ENCODE measurements at regions not wholly inside any gene's neighbourhood (a gene's known extent, or its start where the extent isn't known, plus 50 kb on each side); places are given as distances from the start of the nearest gene placed in this dataset.

DNA sequence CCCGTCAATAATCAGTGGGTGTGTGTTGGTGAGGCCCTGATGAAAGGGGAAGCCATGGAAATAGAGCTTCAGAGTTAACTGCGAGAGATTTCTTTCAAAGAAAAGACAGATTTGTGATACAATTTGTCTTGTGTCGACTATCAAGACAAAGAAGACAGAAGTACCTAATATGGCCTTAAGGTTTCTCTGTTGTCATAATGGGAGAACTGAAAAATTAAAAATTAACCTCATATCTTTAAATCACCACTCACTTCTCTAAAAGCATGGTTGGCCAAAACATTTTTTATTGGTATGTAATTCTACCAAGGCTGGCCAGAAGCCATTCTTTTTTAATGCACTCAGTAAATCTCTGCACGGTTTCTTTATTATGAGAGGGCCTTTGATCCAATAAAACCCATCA lies 282.9 kb upstream of the WWC1 start:
- DNase-seq: no peak

DNA sequence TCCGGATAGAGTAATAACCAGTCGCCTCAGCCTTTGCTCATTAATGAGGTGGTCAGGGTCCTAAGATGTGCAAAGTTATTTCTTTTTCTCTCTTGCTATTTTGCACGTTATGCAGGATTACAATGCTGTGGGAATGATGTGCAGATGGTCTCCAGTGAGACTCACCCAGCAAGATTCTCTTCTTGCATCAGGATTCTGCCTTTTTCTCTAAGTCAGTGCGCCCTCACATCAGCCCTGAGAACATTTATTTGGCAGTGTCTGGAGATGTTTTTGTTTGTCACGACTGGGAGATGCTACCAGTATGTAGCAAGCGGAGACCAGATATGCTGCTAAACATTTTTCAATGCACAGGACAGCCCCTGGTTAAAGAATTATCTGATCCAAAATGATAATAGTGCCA lies 280.3 kb upstream of the WWC1 start:
- no peak for DNase-seq

DNA sequence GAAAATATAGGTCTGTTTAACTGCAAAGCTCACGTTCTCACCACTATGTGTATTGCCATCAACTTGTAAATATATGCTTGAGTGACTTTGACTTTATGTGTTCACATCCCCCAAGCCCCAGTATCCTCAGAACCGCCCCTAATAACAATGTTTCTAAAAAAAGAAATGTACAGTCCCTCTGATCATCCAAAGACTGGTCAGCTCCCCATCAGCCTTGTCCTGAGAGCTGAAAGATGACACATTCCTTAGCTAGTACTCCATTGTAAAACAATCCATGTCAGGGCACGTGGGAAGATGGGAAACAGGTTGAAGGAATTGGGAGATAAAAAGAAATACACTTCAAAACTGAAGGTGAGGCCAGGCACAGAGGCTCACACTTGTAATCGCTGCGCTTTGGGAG lies 279.4 kb upstream of the WWC1 start:
- no peak for DNase-seq

DNA sequence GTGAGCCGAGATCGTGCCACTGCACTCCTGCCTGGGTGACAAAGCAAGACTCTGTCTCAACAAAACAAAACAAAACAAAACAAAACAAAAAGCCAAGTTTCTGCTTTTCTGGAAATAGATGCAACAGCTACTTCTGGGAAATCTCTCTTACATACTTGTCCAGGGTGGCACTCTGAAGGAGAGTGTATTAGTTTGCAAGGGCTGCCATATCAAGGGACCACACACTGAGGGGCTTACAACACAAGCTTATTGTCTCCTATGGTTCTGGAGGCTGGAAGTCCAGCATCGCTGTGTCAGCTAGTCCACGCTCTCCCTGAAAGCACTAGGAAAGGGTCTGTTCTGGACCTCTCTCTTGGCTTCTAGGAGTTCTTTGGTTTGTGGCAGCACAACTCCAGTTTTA lies 277.9 kb upstream of the WWC1 start:
- no peak for DNase-seq

DNA sequence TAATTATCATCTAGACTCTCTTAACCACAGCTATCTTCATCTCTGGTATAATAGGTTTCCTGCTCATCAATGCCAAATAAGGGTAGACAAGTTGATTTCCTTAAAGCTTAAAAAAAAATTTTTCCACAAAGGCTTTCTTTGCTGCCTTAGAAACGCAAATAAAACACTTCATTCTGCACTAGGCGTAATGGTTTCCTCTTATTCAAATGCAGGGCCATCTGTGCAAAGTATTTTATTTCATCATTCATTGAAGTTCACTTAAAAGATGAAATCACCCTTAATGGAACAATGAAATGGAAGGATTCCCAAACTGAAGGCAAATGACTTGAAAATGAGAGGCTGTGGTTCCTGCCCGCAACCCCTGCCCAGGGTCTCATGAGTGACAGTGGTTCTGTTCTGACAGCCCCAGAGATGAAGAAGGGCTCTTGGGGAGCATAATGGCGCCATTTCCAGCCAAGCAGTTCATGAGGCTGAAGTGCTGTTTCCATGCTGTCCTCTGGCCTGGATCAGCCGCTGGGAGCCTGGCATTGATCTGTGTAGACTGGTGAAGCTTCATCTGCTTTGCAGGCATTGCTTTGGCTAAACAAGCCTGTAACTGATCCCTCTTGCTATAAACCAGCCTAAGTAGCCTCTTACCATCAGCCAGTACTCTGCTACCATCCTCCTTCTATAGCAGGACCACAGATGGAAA lies 276.9 kb upstream of the WWC1 start:
- no peak for DNase-seq

DNA sequence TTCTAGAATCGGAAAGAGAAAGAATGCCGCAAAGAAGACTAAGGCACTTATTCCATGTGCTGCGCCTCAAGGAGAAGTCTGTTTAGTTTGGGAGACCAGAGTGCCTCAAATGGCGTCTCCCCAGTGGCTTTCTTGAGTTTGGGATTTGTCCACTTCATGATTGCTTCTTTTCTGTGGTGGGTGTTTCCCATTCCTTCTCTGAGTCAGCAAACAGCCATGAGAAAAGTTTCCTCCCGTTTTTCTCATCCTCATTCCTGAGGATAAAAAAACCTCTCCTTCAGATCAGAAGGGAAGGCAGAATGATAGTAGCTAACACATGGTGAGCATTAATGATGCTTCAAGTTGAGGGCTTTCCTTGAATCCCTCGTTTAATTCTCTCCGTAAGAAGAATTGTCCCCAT lies 275.9 kb upstream of the WWC1 start:
- DNase-seq: no peak

DNA sequence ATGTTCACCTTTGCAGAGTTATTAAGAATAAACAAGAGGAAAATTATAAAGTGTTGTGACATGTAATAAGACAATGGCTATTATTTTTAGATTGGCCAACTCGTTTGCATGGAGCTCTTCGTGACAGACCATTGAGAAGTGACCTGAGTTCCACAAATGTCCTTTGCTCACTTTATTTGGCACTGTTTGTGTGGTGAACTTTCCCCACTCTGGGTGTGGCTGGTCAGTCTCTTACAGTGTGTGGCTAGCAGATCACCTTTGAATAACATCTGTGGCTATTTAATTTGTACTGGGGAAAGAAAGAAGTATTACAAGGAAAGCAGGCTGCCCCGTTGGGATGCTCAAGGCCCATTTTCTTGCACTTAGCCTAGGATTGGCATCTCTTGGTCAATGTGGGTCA lies 274.1 kb upstream of the WWC1 start:
- no peak for DNase-seq

DNA sequence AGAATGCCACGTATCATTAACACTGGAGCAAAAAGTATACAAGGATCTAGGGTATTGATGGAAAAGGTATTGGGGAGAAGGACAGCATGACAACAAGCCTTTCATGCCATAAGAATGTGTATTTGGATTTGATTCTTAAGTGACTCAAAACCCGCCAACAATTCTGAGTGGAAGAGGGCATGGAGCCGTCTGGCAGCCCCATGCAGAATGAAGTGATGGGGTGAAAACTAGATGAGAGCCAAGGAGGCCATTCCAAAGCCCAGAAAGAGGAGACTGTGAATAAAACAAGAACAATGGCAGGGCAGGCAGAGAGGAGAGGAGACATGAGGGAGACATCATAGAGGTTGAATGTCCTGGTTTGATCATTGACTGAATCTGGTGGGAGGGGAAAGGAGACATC lies 272.3 kb upstream of the WWC1 start:
- no peak for DNase-seq

DNA sequence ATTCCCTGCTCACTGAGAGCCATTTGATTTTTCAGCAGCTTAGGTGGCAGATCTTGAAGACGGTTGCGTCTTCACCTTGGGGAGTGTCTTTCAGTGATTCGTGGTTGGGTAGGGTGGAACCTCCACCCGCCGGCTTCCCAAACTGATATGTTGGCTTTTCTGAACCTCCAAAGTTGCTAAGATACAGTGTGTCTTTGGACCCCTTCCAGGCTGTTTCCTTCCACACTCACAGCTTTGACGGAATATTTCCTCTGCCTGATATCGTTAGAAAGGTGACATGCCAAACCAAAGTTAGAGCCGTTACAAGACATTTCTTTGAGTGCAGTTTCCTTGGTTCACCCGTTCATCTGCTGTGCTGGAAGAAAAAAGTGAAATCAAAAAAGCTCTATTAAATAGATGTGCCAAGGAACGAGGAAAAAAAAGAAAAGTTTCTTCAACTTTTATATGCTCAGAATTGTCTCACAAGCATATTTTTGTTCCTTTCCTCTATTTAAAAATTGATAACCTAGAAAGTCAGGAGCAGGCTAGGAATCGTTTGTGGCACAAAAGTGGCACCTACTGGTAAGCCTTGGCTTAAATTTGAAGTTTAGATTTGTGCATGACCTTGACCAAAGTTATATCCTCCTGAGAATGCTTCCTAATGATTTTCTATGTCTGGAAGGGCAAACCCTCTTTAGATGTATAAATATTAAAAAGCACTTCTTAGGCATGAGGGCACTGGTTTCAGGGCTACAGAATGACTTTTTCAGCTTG lies 270.7 kb upstream of the WWC1 start:
- no peak for DNase-seq

DNA sequence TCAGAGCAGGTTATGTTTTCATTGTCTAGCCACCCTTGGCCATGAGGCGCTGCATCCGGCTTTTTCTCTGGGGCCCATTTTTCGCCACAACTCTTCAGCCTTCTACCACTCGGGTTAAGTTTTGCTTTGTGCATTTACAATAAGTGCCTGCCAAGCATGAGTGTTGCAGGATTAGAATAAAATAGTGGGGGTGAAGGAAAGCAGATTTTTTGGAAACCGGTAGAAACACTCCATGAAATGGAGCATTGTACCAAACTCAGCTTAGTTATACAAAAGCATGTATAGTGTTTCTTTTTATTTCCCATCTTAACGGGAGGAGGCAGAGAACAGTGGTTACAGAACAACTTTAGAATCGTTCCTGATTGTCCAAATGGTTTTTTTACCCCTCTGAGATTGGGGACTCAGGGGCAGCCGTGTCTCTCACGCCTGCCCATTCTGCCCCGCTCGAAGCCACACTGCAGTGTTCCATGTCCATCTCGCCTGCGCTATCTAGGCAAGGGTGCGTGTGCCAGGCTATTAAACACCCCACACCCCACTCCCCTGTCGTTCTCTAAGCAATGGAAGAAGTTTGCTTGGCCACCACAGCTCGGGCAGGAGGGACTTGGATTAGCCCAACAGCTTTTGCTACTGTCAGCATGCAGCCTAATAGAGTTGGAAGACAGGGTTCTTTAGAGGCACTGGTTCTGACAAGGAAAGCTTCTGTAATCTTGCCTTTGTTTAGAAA lies 268.8 kb upstream of the WWC1 start:
- DNase-seq: no peak

DNA sequence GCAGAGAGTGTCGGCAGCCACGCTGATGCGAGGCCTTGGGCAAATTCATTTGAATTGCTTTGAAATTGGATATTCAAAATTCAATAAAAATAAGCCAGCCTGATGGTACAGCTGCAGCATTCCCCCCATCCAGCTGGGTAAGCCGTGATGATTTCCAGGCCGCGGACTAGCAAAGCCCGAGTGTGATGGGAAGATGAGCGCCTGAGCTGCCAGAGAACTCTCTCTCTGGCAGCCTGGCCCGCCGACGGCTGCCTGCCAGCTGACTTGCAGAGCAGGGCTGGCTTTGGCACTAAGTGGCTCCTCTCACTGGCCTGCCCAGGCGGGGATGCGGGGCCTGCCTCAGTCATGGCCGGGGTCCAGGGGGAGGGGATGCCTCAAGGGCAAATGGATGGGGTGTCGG lies 268.3 kb upstream of the WWC1 start:
- DNase-seq: no peak

DNA sequence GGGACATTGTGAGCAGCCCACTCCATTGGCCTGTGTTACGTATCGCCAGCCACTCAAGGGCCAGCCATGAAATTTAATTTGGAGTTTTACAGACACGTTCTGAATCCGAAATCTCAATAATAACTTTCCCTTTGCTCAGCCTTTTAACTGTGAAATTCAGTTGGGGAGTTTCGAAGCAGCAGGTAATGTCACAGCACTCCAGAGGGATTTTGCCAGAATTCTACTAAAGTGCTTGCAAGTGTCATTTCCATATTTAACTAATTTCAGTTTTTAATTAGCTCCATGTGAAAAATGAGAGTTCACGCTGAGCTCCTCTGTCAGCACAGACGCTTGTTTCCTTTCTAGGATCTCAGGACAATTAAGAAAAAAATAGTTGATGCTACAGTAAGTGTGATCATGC lies 267.1 kb upstream of the WWC1 start:
- DNase-seq: no peak

DNA sequence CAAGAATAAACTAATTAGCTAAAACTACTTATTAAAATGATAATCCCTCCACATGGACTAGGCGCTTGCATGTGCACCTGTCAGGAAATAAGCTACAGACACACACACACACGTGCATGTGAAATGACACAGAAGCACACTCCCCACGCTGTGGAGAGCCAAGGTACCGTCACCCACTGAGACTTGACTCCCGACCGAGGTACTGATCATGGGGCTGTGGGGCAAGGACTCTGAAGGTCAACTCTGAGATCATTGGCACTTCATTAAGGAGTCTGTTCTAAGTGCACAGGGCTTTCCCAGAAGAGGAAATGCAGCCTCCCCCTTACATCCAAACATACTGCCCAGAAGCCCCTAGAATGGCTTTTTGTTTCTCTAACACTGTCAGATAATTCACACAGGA lies 264.4 kb upstream of the WWC1 start:
- no peak for DNase-seq

DNA sequence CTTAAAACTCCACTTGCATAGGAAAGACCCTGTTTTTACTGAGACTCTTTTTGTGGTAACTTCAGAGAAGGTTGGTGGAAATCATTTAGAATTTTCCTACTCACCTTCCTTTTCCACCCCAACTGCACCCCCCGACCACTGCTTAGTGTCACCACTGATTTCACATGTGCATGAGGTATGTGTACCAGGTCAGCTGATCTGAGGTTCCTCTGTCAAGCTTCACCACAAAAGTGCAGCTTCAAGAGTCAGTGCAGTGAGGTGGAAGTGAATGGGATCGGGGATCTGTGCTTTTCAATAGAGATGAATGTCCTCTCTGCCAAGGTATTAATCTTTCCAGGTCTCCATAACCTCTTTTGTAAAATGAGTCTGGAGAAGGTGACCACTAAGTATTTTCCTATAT lies 260.5 kb upstream of the WWC1 start:
- no peak for DNase-seq

DNA sequence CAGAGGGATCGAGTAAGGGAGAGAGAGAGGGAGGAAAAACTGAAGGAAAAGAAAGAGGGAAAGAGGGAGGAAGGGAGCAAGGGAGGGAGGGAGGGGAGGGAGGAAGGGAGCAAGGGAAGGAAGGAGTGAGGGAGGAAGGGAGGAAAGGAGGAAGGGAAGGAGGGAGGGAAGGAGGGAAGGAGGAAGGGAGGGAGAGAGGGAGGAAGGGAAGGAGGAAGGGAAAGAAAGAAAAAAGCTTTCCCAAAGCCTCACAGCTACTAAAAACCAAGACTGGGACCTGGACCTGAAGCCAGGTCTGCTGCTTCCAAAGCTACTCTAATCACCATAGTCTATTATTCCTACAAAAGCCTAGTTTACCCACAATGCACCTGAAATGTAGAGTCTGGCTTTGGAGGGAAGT lies 259.8 kb upstream of the WWC1 start:
- DNase-seq: no peak

DNA sequence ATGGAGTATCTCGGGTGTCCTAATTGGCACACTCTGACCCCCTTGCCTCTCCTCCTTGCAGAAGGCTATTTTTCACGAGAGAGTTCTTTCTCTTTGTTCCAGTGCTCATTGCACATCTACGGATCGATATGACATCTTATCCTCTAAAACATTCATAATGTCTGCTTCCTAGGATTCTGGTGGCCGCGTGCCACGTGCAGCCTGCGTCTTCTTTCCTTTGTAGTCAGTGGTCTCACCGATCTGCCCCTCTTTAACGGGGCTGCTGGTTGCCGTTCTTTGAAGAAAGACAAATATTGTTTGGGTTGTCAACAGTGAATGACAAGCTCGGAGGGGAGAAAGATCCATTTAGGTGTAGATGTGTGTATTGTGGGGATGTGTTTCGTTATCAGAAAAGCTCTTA lies 252.4 kb upstream of the WWC1 start:
- no peak for DNase-seq

DNA sequence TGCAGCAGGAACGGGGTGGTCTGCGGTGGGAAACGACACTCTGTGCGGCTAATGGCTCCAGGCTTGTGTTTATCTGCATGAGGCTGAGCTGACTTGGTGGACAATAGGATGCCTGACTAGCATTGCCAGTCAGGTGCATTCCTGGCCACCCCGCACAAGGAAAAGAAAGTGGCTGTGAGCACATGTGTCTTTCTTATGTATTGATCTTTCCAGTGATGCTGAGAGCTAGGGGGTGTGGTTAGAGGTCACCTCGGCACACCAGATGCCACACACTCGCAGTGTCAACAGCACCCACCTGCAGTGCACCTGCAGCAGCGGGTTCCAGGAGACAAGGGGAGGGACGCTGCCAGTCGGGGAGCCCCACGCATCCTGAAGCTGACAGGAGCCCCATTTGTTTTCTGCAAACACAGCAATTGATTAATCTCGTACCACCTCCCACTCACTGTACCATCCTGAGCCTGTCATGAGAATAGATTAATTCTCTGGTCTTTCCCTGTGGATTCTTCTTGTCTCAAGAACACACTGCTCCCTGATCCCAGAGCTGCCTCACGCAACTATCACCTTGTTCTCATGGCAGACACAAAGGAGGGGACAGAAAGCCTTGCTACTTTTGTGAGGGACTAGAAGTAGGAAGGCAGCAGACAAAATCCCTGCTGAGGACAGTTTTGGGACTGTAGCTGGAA lies 251.7 kb upstream of the WWC1 start:
- DNase-seq: no peak

DNA sequence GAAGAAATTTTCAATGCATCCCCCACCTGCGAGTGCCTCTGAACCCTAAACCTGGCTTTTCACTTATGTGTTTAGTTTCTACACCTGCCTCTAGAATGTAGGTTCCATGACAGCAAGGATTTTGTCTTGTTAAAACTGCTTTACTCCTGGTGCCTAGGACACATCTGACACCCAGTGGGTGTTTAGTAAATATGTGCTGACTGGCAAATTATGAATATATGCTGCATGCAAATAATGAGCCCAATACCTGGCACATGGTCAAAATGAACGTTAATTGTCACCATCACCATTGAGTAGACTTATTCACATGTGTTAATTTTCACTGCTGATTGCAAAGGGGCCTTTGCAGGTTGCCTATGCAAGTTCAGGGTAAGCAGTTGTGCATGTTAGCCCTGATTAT lies 249.9 kb upstream of the WWC1 start:
- DNase-seq: no peak

DNA sequence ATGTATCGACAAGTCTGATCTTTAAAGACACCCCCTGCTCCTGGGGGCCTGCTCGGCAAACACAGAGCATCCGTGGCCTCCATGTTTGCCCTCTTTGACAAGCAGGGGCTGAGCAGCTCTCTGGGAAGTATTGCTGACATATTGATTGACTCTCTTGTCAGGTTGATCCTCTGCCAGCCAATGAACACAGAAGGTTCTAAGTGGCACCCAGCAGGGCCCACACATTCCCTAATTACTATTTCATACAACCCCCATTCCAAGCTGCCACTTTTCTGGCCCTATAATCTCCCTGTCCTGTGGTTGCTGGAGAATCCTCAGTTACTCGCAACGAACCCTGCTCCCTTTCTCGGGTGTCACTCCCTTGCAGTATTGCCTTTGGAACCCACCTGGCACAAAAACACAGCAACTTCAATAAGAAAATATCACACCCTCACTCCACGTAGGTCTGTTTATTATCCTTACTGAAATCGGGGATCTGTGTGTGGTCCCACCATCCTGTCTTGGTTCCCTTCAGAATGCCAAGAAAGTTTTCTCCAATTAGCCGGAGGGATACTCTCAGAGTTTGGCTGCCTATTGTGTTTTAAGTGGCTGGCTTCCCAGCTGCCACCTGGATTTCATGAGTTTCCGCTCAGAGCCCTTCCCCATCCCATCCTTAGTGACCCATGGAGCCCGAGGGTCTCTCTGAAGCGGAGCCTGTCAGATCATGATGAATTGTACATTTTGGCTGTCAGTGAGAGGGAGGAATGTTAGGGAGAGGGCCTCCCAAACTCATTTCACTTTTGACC lies 249.0 kb upstream of the WWC1 start:
- DNase-seq: no peak

DNA sequence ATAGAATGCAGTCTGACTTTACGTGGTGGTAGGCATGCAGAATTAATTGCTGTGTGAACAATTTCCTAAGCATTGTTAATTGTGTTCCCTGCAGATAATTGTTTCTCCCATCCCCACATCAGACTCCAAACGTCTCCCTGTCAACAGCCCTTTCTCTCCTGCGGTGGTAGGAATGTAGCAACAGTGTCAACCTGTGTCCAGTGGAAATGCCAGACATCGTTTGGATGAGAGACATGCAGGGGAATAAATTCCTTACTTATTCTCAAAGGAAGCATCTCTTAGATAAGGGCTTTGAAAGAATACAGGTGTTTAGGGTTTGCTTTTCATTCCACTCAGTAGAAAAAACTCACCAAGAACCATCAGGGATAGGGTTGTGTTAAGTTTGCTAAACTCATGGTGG lies 245.3 kb upstream of the WWC1 start:
- no peak for DNase-seq

DNA sequence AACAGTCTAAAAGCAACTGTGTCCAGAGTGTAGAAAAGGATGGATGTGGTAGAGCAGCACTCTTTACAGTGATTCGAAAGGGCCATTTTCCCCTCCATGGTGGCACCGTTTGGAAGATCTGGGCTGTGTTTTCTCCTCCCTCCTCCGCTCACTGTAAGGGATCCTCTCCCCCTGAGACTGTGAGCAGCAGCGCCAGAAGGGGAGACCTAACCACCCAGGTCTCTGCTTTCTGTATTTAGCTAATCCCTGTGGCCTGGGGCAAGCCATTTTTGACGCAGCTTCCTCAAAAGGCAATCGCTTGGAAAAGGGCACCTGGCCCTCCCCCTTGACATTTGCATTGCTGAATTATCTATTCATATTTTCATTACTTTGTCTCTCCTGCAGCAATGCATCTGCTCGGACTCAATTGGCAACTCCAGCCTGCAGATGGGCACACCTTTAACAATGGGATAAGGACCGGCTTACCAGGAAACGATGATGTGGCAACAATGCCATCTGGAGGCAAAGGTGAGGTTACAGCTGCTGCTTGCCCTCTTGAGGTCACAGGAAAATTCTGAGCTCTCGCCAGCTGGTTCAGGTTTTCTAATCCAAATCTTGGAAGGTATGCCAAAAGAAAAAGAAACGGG lies 244.3 kb upstream of the WWC1 start:
- DNase-seq: peak; percentile 58

DNA sequence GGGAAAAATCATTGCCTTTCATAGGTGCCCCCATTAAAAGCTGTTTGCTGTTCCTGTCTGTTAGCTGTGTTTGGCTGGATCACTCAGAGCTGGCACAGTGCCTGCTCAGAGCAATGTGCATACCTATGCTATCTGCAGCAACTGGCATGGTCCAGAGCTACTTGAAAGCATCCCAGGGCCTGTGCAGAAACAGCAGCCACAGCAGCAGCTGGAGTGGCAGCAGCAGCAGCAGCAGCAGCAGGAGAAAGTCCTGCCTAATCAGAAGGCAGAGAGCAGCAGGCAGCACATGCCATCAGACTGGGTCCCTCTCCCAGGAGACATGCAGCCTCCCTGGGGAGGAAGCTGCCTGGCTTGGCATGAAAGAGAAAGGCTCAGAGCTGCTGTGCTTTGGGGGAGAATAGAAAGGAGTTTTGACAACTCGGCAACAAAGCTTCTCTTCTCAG lies 243.8 kb upstream of the WWC1 start:
- no peak for DNase-seq

All from NCI-H2029 treated with DMSO at 0.1 percent for 48 hours (cell line).